WTC11 (cell line): ENCODE measurements at regions not wholly inside any gene's neighbourhood (a gene's known extent, or its start where the extent isn't known, plus 50 kb on each side); places are given as distances from the start of the nearest gene placed in this dataset.

Source experiments
- ATAC-seq: fragments of 200-7000 bp; cut with Tn5 transposase; 2 replicates; pipeline ENCODE4 v1.10.0; 2021; ENCODE audit warnings: mild to moderate bottlenecking, moderate library complexity
- CTCF ChIA-PET: fragments of 300-600 bp; sonication (Branson Sonifier 250); formaldehyde crosslinking; loops from one replicate; lab custom pipeline; 2021; ENCODE audit warnings: antibody characterized with exemption; lab: Charles Lee
- POLR2A ChIA-PET: fragments of 350-600 bp; sonication (Branson Sonifier 250); formaldehyde crosslinking; loops from one replicate; lab custom pipeline; 2021; ENCODE audit warnings: antibody characterized with exemption; lab: Charles Lee
- DNase-seq: peaks from one replicate; pipeline ENCODE4 v3.0.0; 2021; ENCODE audit warnings: low spot score
- H3K27ac Mint-ChIP-seq: 2 replicates; pipeline ENCODE4 v1.8.0; 2021; ENCODE audit warnings: mixed read lengths
- H3K27me3 Mint-ChIP-seq: 2 replicates; pipeline ENCODE4 v1.8.0; 2021; ENCODE audit warnings: low read depth, mild to moderate bottlenecking, moderate library complexity, mixed read lengths
- H3K36me3 Mint-ChIP-seq: 2 replicates; pipeline ENCODE4 v1.8.0; 2021; ENCODE audit warnings: mixed read lengths
- H3K4me1 Mint-ChIP-seq: 2 replicates; pipeline ENCODE4 v1.8.0; 2022; ENCODE audit warnings: mixed read lengths
- H3K4me3 Mint-ChIP-seq: 2 replicates; pipeline ENCODE4 v1.8.0; 2021; ENCODE audit warnings: mild to moderate bottlenecking, moderate library complexity, mixed read lengths
- H3K9me3 Mint-ChIP-seq: 2 replicates; pipeline ENCODE4 v1.8.0; 2021; ENCODE audit warnings: mixed read lengths
- CREM ChIP-seq: sonication (generic); formaldehyde crosslinking; IDR thresholded peaks from 2 replicates; pipeline ENCODE4 v1.8.1; 2022; ENCODE audit warnings: mild to moderate bottlenecking, missing genetic modification reagents, moderate library complexity
- ETV6 ChIP-seq: sonication (generic); formaldehyde crosslinking; IDR thresholded peaks from 2 replicates; pipeline ENCODE4 v1.8.1; 2022; ENCODE audit warnings: mild to moderate bottlenecking, missing genetic modification reagents
- FOXJ3 ChIP-seq: sonication (generic); formaldehyde crosslinking; IDR thresholded peaks from 2 replicates; pipeline ENCODE4 v1.9.0; 2021; ENCODE audit warnings: missing genetic modification reagents, mild to moderate bottlenecking, borderline replicate concordance
- FOXK1 ChIP-seq: sonication (generic); formaldehyde crosslinking; IDR thresholded peaks from 2 replicates; pipeline ENCODE4 v1.8.0; 2022; ENCODE audit warnings: mild to moderate bottlenecking, moderate library complexity, missing genetic modification reagents
- GRHL2 ChIP-seq: fragments of 250-450 bp; sonication (Bioruptor Pico); IDR thresholded peaks from 2 replicates; pipeline ENCODE4 v1.8.0; 2022; ENCODE audit warnings: mild to moderate bottlenecking, moderate library complexity; ENCODE audit not compliant: insufficient replicate concordance, severe bottlenecking
- GTF2I ChIP-seq: fragments of 250-450 bp; sonication (Bioruptor Pico); conservative IDR thresholded peaks from 2 replicates; pipeline ENCODE4 v1.4.0; 2021; ENCODE audit warnings: mild to moderate bottlenecking
- IRF2 ChIP-seq: sonication (generic); formaldehyde crosslinking; IDR thresholded peaks from 2 replicates; pipeline ENCODE4 v1.8.0; 2022; ENCODE audit warnings: low read depth, missing genetic modification reagents, borderline replicate concordance
- PRRX2 ChIP-seq: fragments of 250-450 bp; sonication (Bioruptor Pico); IDR thresholded peaks from 2 replicates; pipeline ENCODE4 v1.8.0; 2021; ENCODE audit warnings: mild to moderate bottlenecking
- RORB ChIP-seq: fragments of 250-450 bp; sonication (Bioruptor Pico); IDR thresholded peaks from 2 replicates; pipeline ENCODE4 v1.9.0; 2021; ENCODE audit warnings: mild to moderate bottlenecking
- SP1 ChIP-seq: sonication (generic); formaldehyde crosslinking; conservative IDR thresholded peaks from 2 replicates; pipeline ENCODE4 v1.8.1; 2022; ENCODE audit warnings: missing genetic modification reagents
- ZNF121 ChIP-seq: sonication (generic); formaldehyde crosslinking; IDR thresholded peaks from 2 replicates; pipeline ENCODE4 v1.8.0; 2023; ENCODE audit warnings: missing genetic modification reagents
- ZNF671 ChIP-seq: fragments of 250-450 bp; sonication (Bioruptor Pico); IDR thresholded peaks from 2 replicates; pipeline ENCODE4 v1.8.0; 2021; ENCODE audit warnings: mild to moderate bottlenecking
- TF ChIP-seq, protein P1 (sequence below): sonication (generic); formaldehyde crosslinking; IDR thresholded peaks from 2 replicates; pipeline ENCODE4 v1.8.1; 2023; ENCODE audit warnings: mild to moderate bottlenecking, moderate library complexity, missing genetic modification reagents
- TF ChIP-seq, protein P2 (sequence below): sonication (generic); formaldehyde crosslinking; IDR thresholded peaks from 2 replicates; pipeline ENCODE4 v1.8.0; 2023; ENCODE audit warnings: missing genetic modification reagents, mild to moderate bottlenecking, borderline replicate concordance
- TF ChIP-seq, protein P3 (sequence below): sonication (generic); formaldehyde crosslinking; IDR thresholded peaks from 2 replicates; pipeline ENCODE4 v1.8.1; 2022; ENCODE audit warnings: low read depth, mild to moderate bottlenecking, moderate library complexity, missing genetic modification reagents, borderline replicate concordance
- TF ChIP-seq, protein P4 (sequence below): sonication (generic); formaldehyde crosslinking; IDR thresholded peaks from 2 replicates; pipeline ENCODE4 v1.8.1; 2023; ENCODE audit warnings: mild to moderate bottlenecking, missing genetic modification reagents, borderline replicate concordance
- TF ChIP-seq, protein P5 (sequence below): fragments of 200-600 bp; IDR thresholded peaks from 2 replicates; pipeline ENCODE4 v1.8.0; 2022; ENCODE audit warnings: antibody characterized with exemption
- TF ChIP-seq, protein P6 (sequence below): sonication (generic); formaldehyde crosslinking; IDR thresholded peaks from 2 replicates; pipeline ENCODE4 v1.8.1; 2023; ENCODE audit warnings: mild to moderate bottlenecking, missing genetic modification reagents, moderate library complexity
- TF ChIP-seq, protein P7 (sequence below): sonication (generic); formaldehyde crosslinking; IDR thresholded peaks from 2 replicates; pipeline ENCODE4 v1.8.0; 2022; ENCODE audit warnings: mild to moderate bottlenecking, missing genetic modification reagents

DNA sequence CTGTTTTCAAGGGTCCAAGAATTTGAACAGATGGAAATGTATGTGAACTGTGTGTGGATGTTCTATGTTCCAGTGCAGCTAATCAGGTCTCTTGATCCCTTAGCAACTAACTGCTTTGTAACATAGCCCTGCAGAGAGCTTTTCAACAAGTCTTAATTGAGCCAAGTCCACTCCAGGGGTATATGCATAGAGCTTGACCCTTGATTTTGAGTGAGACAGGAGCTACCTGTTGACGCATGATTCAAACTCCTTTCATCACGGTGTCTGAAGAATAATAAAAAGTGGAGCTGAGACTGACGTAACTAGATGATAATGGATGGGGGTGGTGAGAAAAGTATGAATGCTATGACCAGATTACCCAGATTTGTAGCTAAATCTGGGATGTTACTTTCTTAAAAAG is 93.3 kb upstream of the CCDC54 start:
- POLR2A ChIA-PET: interaction anchor here (0.6 kb wide), 2 partner anchors 21 to 308 kb away, joined by 4 to 5 read pairs; no protein-coding TSS in a partner anchor
- Mint-ChIP-seq H3K9me3 (peaks cover 8% of the 10 kb centered on the region), H3K36me3 (peaks cover 7% of the 10 kb centered on the region), H3K27me3 (no peaks in the 10 kb centered on the region; the same call in 1 of the 2 replicates), H3K4me1 (peaks cover 37% of the 10 kb centered on the region), H3K27ac (peak overlapping the region; percentile 83), H3K4me3 (no peak overlapping the region)
- TF ChIP-seq, protein P1, sequence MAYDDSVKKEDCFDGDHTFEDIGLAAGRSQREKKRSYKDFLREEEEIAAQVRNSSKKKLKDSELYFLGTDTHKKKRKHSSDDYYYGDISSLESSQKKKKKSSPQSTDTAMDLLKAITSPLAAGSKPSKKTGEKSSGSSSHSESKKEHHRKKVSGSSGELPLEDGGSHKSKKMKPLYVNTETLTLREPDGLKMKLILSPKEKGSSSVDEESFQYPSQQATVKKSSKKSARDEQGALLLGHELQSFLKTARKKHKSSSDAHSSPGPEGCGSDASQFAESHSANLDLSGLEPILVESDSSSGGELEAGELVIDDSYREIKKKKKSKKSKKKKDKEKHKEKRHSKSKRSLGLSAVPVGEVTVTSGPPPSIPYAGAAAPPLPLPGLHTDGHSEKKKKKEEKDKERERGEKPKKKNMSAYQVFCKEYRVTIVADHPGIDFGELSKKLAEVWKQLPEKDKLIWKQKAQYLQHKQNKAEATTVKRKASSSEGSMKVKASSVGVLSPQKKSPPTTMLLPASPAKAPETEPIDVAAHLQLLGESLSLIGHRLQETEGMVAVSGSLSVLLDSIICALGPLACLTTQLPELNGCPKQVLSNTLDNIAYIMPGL (CRISPR knock-in tag): no peak
- TF ChIP-seq RORB (CRISPR knock-in tag) (no peak), ZNF671 (CRISPR knock-in tag) (no peak), GTF2I (CRISPR knock-in tag) (no peak), GRHL2 (no peak), SP1 (no peak), CREM (no peak)
- TF ChIP-seq, protein P2, sequence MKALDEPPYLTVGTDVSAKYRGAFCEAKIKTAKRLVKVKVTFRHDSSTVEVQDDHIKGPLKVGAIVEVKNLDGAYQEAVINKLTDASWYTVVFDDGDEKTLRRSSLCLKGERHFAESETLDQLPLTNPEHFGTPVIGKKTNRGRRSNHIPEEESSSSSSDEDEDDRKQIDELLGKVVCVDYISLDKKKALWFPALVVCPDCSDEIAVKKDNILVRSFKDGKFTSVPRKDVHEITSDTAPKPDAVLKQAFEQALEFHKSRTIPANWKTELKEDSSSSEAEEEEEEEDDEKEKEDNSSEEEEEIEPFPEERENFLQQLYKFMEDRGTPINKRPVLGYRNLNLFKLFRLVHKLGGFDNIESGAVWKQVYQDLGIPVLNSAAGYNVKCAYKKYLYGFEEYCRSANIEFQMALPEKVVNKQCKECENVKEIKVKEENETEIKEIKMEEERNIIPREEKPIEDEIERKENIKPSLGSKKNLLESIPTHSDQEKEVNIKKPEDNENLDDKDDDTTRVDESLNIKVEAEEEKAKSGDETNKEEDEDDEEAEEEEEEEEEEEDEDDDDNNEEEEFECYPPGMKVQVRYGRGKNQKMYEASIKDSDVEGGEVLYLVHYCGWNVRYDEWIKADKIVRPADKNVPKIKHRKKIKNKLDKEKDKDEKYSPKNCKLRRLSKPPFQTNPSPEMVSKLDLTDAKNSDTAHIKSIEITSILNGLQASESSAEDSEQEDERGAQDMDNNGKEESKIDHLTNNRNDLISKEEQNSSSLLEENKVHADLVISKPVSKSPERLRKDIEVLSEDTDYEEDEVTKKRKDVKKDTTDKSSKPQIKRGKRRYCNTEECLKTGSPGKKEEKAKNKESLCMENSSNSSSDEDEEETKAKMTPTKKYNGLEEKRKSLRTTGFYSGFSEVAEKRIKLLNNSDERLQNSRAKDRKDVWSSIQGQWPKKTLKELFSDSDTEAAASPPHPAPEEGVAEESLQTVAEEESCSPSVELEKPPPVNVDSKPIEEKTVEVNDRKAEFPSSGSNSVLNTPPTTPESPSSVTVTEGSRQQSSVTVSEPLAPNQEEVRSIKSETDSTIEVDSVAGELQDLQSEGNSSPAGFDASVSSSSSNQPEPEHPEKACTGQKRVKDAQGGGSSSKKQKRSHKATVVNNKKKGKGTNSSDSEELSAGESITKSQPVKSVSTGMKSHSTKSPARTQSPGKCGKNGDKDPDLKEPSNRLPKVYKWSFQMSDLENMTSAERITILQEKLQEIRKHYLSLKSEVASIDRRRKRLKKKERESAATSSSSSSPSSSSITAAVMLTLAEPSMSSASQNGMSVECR (CRISPR knock-in tag): no peak
- TF ChIP-seq, protein P3, sequence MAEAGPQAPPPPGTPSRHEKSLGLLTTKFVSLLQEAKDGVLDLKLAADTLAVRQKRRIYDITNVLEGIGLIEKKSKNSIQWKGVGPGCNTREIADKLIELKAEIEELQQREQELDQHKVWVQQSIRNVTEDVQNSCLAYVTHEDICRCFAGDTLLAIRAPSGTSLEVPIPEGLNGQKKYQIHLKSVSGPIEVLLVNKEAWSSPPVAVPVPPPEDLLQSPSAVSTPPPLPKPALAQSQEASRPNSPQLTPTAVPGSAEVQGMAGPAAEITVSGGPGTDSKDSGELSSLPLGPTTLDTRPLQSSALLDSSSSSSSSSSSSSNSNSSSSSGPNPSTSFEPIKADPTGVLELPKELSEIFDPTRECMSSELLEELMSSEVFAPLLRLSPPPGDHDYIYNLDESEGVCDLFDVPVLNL (CRISPR knock-in tag): no peak
- CTCF ChIA-PET: interaction anchor here (1.6 to 3.7 kb wide), 4 partner anchors 12 to 176 kb away, joined by 3 to 26 read pairs (median 15); no protein-coding TSS in a partner anchor
- peak; percentile 52 for ATAC-seq
- DNase-seq: no peak

DNA sequence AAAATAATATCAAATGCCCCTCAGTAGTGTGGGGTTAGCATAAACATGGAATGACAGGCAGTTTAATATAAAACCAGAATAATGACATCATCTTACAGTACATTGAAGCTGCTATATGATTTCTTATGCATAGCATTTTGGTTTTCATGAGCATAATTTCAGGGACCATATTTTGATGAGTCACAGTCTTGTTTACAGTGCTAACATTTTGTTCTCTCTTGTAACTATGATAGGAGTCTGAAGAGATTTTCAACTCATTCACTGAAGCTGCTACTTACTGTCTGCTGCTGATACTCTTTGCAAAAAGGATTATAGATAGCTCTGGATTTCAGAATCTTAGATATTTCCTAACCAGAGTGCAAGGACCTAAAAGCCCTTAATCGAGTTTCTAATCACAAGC is 92.6 kb upstream of the CCDC54 start:
- Mint-ChIP-seq H3K9me3 (peaks cover 8% of the 10 kb centered on the region), H3K4me1 (peaks cover 37% of the 10 kb centered on the region), H3K27me3 (no peaks in the 10 kb centered on the region; the same call in 1 of the 2 replicates), H3K27ac (peak overlapping the region; percentile 98), H3K4me3 (no peak overlapping the region), H3K36me3 (peaks cover 7% of the 10 kb centered on the region)
- ChIA-PET CTCF (interaction anchor here (1.0 to 3.7 kb wide), 6 partner anchors 10 to 176 kb away, joined by 3 to 26 read pairs (median 10); no protein-coding TSS in a partner anchor), POLR2A (no interaction called here)
- DNase-seq (no peak), ATAC-seq (peak; percentile 4; the same call in 1 of the 2 replicates)
- TF ChIP-seq, protein P4, sequence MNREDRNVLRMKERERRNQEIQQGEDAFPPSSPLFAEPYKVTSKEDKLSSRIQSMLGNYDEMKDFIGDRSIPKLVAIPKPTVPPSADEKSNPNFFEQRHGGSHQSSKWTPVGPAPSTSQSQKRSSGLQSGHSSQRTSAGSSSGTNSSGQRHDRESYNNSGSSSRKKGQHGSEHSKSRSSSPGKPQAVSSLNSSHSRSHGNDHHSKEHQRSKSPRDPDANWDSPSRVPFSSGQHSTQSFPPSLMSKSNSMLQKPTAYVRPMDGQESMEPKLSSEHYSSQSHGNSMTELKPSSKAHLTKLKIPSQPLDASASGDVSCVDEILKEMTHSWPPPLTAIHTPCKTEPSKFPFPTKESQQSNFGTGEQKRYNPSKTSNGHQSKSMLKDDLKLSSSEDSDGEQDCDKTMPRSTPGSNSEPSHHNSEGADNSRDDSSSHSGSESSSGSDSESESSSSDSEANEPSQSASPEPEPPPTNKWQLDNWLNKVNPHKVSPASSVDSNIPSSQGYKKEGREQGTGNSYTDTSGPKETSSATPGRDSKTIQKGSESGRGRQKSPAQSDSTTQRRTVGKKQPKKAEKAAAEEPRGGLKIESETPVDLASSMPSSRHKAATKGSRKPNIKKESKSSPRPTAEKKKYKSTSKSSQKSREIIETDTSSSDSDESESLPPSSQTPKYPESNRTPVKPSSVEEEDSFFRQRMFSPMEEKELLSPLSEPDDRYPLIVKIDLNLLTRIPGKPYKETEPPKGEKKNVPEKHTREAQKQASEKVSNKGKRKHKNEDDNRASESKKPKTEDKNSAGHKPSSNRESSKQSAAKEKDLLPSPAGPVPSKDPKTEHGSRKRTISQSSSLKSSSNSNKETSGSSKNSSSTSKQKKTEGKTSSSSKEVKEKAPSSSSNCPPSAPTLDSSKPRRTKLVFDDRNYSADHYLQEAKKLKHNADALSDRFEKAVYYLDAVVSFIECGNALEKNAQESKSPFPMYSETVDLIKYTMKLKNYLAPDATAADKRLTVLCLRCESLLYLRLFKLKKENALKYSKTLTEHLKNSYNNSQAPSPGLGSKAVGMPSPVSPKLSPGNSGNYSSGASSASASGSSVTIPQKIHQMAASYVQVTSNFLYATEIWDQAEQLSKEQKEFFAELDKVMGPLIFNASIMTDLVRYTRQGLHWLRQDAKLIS (CRISPR knock-in tag): no peak
- TF ChIP-seq, protein P5, sequence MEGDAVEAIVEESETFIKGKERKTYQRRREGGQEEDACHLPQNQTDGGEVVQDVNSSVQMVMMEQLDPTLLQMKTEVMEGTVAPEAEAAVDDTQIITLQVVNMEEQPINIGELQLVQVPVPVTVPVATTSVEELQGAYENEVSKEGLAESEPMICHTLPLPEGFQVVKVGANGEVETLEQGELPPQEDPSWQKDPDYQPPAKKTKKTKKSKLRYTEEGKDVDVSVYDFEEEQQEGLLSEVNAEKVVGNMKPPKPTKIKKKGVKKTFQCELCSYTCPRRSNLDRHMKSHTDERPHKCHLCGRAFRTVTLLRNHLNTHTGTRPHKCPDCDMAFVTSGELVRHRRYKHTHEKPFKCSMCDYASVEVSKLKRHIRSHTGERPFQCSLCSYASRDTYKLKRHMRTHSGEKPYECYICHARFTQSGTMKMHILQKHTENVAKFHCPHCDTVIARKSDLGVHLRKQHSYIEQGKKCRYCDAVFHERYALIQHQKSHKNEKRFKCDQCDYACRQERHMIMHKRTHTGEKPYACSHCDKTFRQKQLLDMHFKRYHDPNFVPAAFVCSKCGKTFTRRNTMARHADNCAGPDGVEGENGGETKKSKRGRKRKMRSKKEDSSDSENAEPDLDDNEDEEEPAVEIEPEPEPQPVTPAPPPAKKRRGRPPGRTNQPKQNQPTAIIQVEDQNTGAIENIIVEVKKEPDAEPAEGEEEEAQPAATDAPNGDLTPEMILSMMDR: no peak
- TF ChIP-seq FOXK1: no peak
- no peak for TF ChIP-seq CREM
- TF ChIP-seq, protein P6, sequence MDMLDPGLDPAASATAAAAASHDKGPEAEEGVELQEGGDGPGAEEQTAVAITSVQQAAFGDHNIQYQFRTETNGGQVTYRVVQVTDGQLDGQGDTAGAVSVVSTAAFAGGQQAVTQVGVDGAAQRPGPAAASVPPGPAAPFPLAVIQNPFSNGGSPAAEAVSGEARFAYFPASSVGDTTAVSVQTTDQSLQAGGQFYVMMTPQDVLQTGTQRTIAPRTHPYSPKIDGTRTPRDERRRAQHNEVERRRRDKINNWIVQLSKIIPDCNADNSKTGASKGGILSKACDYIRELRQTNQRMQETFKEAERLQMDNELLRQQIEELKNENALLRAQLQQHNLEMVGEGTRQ (CRISPR knock-in tag): no peak
- no peak for TF ChIP-seq IRF2 (CRISPR knock-in tag)
- TF ChIP-seq, protein P7, sequence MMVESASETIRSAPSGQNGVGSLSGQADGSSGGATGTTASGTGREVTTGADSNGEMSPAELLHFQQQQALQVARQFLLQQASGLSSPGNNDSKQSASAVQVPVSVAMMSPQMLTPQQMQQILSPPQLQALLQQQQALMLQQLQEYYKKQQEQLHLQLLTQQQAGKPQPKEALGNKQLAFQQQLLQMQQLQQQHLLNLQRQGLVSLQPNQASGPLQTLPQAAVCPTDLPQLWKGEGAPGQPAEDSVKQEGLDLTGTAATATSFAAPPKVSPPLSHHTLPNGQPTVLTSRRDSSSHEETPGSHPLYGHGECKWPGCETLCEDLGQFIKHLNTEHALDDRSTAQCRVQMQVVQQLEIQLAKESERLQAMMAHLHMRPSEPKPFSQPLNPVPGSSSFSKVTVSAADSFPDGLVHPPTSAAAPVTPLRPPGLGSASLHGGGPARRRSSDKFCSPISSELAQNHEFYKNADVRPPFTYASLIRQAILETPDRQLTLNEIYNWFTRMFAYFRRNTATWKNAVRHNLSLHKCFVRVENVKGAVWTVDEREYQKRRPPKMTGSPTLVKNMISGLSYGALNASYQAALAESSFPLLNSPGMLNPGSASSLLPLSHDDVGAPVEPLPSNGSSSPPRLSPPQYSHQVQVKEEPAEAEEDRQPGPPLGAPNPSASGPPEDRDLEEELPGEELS: no peak
- TF ChIP-seq GRHL2: no peak
- TF ChIP-seq ETV6 (CRISPR knock-in tag): no peak
- no peak for TF ChIP-seq FOXJ3 (CRISPR knock-in tag)
- no peak for TF ChIP-seq ZNF121 (CRISPR knock-in tag)
- no peak for TF ChIP-seq PRRX2
